ENCODE measurements at regions not wholly inside any gene's neighbourhood (a gene's known extent, or its start where the extent isn't known, plus 50 kb on each side); places are given as distances from the start of the nearest gene placed in this dataset.

GRCh38 chr16:6600167-6600566 is 732.5 kb upstream of the RBFOX1 start:
- no TSS peak for BruUV-seq (replicated peaks)
- no peak for DNase-seq (ENCODE audit: low spot score)
- H3K9ac ChIP-seq (ENCODE audit: insufficient read depth, low read depth, low read length): no peak overlapping the region
- H3K36me3 ChIP-seq (replicated peaks in 1 of 2; ENCODE audit: control insufficient read depth in 1 of 2, insufficient read depth in 2 of 2, low read length in 2 of 2): no peaks in the 10 kb centered on the region
- no peaks in the 10 kb centered on the region for H3K9me3 ChIP-seq (ENCODE audit: low read length)
- no peaks in the 10 kb centered on the region for H3K4me1 ChIP-seq (ENCODE audit: insufficient read depth, low read length)
- H3K79me2 ChIP-seq (ENCODE audit: insufficient read depth, low read length): no peaks in the 10 kb centered on the region
- intact Hi-C loops (cut with micrococcal nuclease; ENCODE audit: unreplicated experiment): no loop called here
- no peaks in the 10 kb centered on the region for H4K20me1 ChIP-seq (ENCODE audit: insufficient read depth, low read length)
- 1% methylated on average over 6 of the region's 6 CpGs for WGBS (ENCODE audit: low lambda C conversion rate)
- TF ChIP-seq ZNF841 (CRISPR knock-in tag; IDR thresholded peaks at IDR 0.05; ENCODE audit: borderline replicate concordance) (no peak), ZBTB37 (CRISPR knock-in tag; IDR thresholded peaks at IDR 0.05) (no peak), TBP (CRISPR knock-in tag; IDR thresholded peaks at IDR 0.05) (no peak), ZNF775 (CRISPR knock-in tag; IDR thresholded peaks at IDR 0.05; ENCODE audit: borderline replicate concordance) (no peak), TFE3 (CRISPR knock-in tag; IDR thresholded peaks at IDR 0.05) (no peak), ZNF446 (CRISPR knock-in tag; IDR thresholded peaks at IDR 0.05) (no peak)
- no peak overlapping the region for H3K27ac ChIP-seq (ENCODE audit: extremely low read length, insufficient read depth, low read length)
- no peak for ATAC-seq
- H2AFZ ChIP-seq (ENCODE audit: low read length): no peak overlapping the region
- CTCF ChIA-PET (ENCODE audit: low intra/inter-chr PET ratio, low total read pairs): no interaction called here
- H3K4me2 ChIP-seq (ENCODE audit: low read depth, low read length): no peak overlapping the region
- in situ Hi-C loops (cut with HindIII; ENCODE audit: extremely low pct_ligation_motif_present, low pct_unique_long_range_greater_than_20kb): no loop called here
- no peak overlapping the region for H3K4me3 ChIP-seq (replicated peaks in 1 of 3; ENCODE audit: insufficient read depth in 1 of 3, low read depth in 2 of 3, low read length in 3 of 3)
- POLR2A ChIA-PET: no interaction called here
- no peak for FAIRE-seq
- H3K27me3 ChIP-seq (ENCODE audit: control insufficient read depth in 1 of 2, insufficient read depth in 2 of 2, low read length in 2 of 2): no peaks in the 10 kb centered on the region; a peak in 1 of 5 replicates

- no peak for DNase-seq (ENCODE audit: low spot score)
- in situ Hi-C loops (cut with HindIII; ENCODE audit: extremely low pct_ligation_motif_present, low pct_unique_long_range_greater_than_20kb) (no loop called here), intact Hi-C loops (cut with micrococcal nuclease; ENCODE audit: unreplicated experiment) (no loop called here)
- H3K79me2 ChIP-seq (ENCODE audit: insufficient read depth, low read length): no peaks in the 10 kb centered on the region
- H3K36me3 ChIP-seq (replicated peaks in 1 of 2; ENCODE audit: control insufficient read depth in 1 of 2, insufficient read depth in 2 of 2, low read length in 2 of 2): no peaks in the 10 kb centered on the region
- no TSS peak for BruUV-seq (replicated peaks)
- ChIA-PET CTCF (ENCODE audit: low intra/inter-chr PET ratio, low total read pairs) (no interaction called here), POLR2A (no interaction called here)
- H3K4me3 ChIP-seq (replicated peaks in 1 of 3; ENCODE audit: insufficient read depth in 1 of 3, low read depth in 2 of 3, low read length in 3 of 3): no peak overlapping the region
- no peak overlapping the region for H3K27ac ChIP-seq (ENCODE audit: extremely low read length, insufficient read depth, low read length)
- H3K27me3 ChIP-seq (ENCODE audit: control insufficient read depth in 1 of 2, insufficient read depth in 2 of 2, low read length in 2 of 2): no peaks in the 10 kb centered on the region
- H3K4me2 ChIP-seq (ENCODE audit: low read depth, low read length): no peak overlapping the region
- no peaks in the 10 kb centered on the region for H4K20me1 ChIP-seq (ENCODE audit: insufficient read depth, low read length)
- H3K4me1 ChIP-seq (ENCODE audit: insufficient read depth, low read length): no peaks in the 10 kb centered on the region
- no peak overlapping the region for H3K9ac ChIP-seq (ENCODE audit: insufficient read depth, low read depth, low read length)
- H2AFZ ChIP-seq (ENCODE audit: low read length): no peak overlapping the region
- ATAC-seq: no peak
- TF ChIP-seq E2F2 (CRISPR knock-in tag; IDR thresholded peaks at IDR 0.05; ENCODE audit: borderline replicate concordance): no peak
- no peak for TF ChIP-seq MAZ (IDR thresholded peaks at IDR 0.05; ENCODE audit: borderline replicate concordance, low read depth, low read length)
- no peak for TF ChIP-seq MAZ (CRISPR knock-in tag; IDR thresholded peaks at IDR 0.05; ENCODE audit: low read depth)
- TF ChIP-seq SIN3B (IDR thresholded peaks at IDR 0.05; ENCODE audit: low read length): no peak
- no peak for TF ChIP-seq PBX3 (CRISPR knock-in tag; IDR thresholded peaks at IDR 0.05; ENCODE audit: borderline replicate concordance)
- TF ChIP-seq, protein P1, sequence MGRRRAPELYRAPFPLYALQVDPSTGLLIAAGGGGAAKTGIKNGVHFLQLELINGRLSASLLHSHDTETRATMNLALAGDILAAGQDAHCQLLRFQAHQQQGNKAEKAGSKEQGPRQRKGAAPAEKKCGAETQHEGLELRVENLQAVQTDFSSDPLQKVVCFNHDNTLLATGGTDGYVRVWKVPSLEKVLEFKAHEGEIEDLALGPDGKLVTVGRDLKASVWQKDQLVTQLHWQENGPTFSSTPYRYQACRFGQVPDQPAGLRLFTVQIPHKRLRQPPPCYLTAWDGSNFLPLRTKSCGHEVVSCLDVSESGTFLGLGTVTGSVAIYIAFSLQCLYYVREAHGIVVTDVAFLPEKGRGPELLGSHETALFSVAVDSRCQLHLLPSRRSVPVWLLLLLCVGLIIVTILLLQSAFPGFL (CRISPR knock-in tag; IDR thresholded peaks at IDR 0.05): no peak
- 0% methylated on average over 5 of the region's 5 CpGs for WGBS (ENCODE audit: low lambda C conversion rate)
- no peaks in the 10 kb centered on the region for H3K9me3 ChIP-seq (ENCODE audit: low read length)
- FAIRE-seq: no peak
Measured at GRCh38 chr16:6593799-6594198, 738.8 kb upstream of the RBFOX1 start.

All from HepG2 (cell line).